ENCODE measurements at regions not wholly inside any gene's neighbourhood (a gene's known extent, or its start where the extent isn't known, plus 50 kb on each side); places are given as distances from the start of the nearest gene placed in this dataset.

DNA sequence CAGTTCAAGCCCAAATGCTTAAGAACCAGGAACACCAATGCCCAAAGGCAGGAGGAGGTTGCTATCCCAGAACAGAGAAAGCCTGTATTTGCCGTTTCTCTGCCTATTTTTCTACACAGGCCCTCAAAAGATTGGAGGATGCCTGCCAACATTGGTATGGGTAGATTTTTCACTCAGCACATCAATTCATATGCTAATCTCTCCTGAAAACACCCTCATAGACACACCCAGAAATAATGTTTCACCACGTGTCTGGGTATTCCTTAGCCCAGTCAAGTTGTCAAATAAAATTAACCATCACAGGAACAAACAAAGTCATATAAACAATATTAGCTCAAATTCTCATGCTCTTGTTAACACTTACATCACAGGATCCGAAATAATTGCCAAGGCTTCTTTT, 121.9 kb downstream of the RGS21 start:
- no peak overlapping the region for H3K9ac ChIP-seq (ENCODE audit: low read length)
- no peak overlapping the region for H3K4me2 ChIP-seq (ENCODE audit: low read length)
- H3K79me2 ChIP-seq (replicated peaks; ENCODE audit: insufficient read depth, low read length), result no peaks in the 10 kb centered on the region
- no peaks in the 10 kb centered on the region for H3K9me3 ChIP-seq (ENCODE audit: low read length)
- no peaks in the 10 kb centered on the region for H3K9me2 ChIP-seq (ENCODE audit: insufficient read depth, low read length)
- TF ChIP-seq, protein P1, sequence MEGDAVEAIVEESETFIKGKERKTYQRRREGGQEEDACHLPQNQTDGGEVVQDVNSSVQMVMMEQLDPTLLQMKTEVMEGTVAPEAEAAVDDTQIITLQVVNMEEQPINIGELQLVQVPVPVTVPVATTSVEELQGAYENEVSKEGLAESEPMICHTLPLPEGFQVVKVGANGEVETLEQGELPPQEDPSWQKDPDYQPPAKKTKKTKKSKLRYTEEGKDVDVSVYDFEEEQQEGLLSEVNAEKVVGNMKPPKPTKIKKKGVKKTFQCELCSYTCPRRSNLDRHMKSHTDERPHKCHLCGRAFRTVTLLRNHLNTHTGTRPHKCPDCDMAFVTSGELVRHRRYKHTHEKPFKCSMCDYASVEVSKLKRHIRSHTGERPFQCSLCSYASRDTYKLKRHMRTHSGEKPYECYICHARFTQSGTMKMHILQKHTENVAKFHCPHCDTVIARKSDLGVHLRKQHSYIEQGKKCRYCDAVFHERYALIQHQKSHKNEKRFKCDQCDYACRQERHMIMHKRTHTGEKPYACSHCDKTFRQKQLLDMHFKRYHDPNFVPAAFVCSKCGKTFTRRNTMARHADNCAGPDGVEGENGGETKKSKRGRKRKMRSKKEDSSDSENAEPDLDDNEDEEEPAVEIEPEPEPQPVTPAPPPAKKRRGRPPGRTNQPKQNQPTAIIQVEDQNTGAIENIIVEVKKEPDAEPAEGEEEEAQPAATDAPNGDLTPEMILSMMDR (IDR thresholded peaks at IDR 0.05; ENCODE audit: poor library complexity, severe bottlenecking), result no peak
- TF ChIP-seq TAF1 (IDR thresholded peaks at IDR 0.05; ENCODE audit: low read depth) (no peak), SMC3 (conservative IDR thresholded peaks at IDR 0.05; ENCODE audit: poor library complexity) (no peak), MXI1 (conservative IDR thresholded peaks at IDR 0.05; ENCODE audit: poor library complexity, severe bottlenecking) (no peak), EP300 (conservative IDR thresholded peaks at IDR 0.05; ENCODE audit: poor library complexity, severe bottlenecking) (no peak), RAD21 (conservative IDR thresholded peaks at IDR 0.05) (no peak), REST (IDR thresholded peaks at IDR 0.05; ENCODE audit: borderline replicate concordance) (no peak), POLR2AphosphoS5 (IDR thresholded peaks at IDR 0.05) (no peak)
- H3K27ac ChIP-seq (ENCODE audit: low read length), result no peak overlapping the region
- no peaks in the 10 kb centered on the region for H3K27me3 ChIP-seq (ENCODE audit: insufficient read depth, low read depth, low read length)
- H3F3A ChIP-seq (ENCODE audit: insufficient read depth, low read length, poor library complexity, severe bottlenecking), result no peaks in the 10 kb centered on the region
- H3K36me3 ChIP-seq (ENCODE audit: insufficient read depth, low read length), result no peaks in the 10 kb centered on the region
- no peak overlapping the region for H2AFZ ChIP-seq (ENCODE audit: low read depth, low read length)
- no peaks in the 10 kb centered on the region for H4K20me1 ChIP-seq (ENCODE audit: insufficient read depth)
- no peak overlapping the region for H3K4me3 ChIP-seq (ENCODE audit: low read length)

DNA sequence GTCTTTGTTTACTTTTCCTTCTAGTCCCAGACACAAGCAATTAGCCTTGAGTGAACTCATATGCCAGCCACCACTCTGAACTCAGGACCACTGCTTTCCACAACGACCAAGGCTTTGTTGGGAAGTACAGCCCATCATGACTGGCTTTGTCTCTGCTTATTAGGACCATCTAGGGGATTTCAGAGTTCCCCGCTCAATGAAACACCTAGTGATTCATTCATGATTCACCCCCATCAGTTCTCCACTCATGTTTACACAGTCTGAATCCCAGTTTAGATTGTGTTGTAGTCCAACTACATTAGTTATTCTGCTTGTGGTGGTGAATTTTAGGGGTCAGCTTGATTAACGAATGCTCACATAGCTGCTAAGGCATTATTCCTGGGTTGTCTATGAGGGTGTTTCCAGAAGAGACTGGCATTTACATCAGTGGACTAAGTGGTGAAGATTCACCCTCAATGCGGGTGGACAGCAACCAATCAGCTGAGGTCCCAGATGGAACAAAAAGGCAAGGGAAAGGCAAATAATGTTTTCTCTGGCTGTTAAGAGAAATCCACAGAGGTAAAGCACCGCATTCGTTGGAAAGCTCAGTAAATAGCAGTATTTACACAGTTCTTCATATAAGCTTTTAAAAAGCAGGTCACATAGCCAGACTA, 122.7 kb downstream of the RGS21 start:
- no peaks in the 10 kb centered on the region for H3K9me3 ChIP-seq (ENCODE audit: low read length)
- no peak overlapping the region for H3K4me2 ChIP-seq (ENCODE audit: low read length)
- no peaks in the 10 kb centered on the region for H3K36me3 ChIP-seq (ENCODE audit: insufficient read depth, low read length)
- no peaks in the 10 kb centered on the region for H3K9me2 ChIP-seq (ENCODE audit: insufficient read depth, low read length)
- TF ChIP-seq EZH2 (IDR thresholded peaks at IDR 0.05; ENCODE audit: borderline replicate concordance, insufficient read depth, low read length, poor library complexity, severe bottlenecking) (no peak), POLR2AphosphoS5 (IDR thresholded peaks at IDR 0.05) (no peak), RAD21 (conservative IDR thresholded peaks at IDR 0.05) (no peak), SMC3 (conservative IDR thresholded peaks at IDR 0.05; ENCODE audit: poor library complexity) (no peak), MXI1 (conservative IDR thresholded peaks at IDR 0.05; ENCODE audit: poor library complexity, severe bottlenecking) (no peak), EP300 (conservative IDR thresholded peaks at IDR 0.05; ENCODE audit: poor library complexity, severe bottlenecking) (no peak), REST (IDR thresholded peaks at IDR 0.05; ENCODE audit: borderline replicate concordance) (no peak), TAF1 (IDR thresholded peaks at IDR 0.05; ENCODE audit: low read depth) (no peak)
- TF ChIP-seq, protein P1 (IDR thresholded peaks at IDR 0.05; ENCODE audit: poor library complexity, severe bottlenecking), result no peak
- no peaks in the 10 kb centered on the region for H3F3A ChIP-seq (ENCODE audit: insufficient read depth, low read length, poor library complexity, severe bottlenecking)
- H2AFZ ChIP-seq (ENCODE audit: low read depth, low read length), result no peak overlapping the region
- no peak overlapping the region for H3K4me3 ChIP-seq (ENCODE audit: low read length)
- H3K27ac ChIP-seq (ENCODE audit: low read length), result no peak overlapping the region
- H3K27me3 ChIP-seq (ENCODE audit: insufficient read depth, low read depth, low read length), result no peaks in the 10 kb centered on the region
- no peaks in the 10 kb centered on the region for H4K20me1 ChIP-seq (ENCODE audit: insufficient read depth)
- H3K79me2 ChIP-seq (replicated peaks; ENCODE audit: insufficient read depth, low read length), result no peaks in the 10 kb centered on the region
- H3K9ac ChIP-seq (ENCODE audit: low read length), result no peak overlapping the region
